HT-29 (cell line): ENCODE measurements at regions not wholly inside any gene's neighbourhood (a gene's known extent, or its start where the extent isn't known, plus 50 kb on each side); places are given as distances from the start of the nearest gene placed in this dataset.

ENCODE experiments used
- DNase-seq: peaks from one replicate; pipeline ENCODE4 v3.0.0-alpha.2; 2015; ENCODE audit warnings: low spot score
- small RNA-seq: library from RNA; depleted of rRNA; stranded (forward); fragments of <200 nt; gene quantifications from one replicate; pipeline ENCODE3, GENCODE V24; 2014

DNA sequence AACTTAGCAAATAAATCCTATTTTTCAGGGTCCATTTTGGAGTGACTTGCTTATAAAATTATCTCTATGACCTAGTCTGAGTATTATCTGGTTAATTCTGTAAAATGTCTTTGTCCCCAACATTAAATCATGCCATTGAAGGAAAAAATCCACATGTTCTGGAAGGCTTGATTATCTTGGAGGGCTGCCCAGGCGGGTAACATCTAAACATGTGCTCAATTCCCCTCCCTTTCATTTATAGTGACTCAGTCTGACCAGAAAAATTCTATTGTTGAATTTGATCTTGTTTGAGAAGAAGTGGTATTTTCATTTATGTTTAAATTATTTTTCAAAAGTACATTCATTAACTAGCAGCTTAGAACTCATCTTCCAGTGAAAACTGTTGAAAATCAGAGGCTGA is 55.4 kb upstream of the SLC10A7 start:
- DNase-seq, result no peak

DNA sequence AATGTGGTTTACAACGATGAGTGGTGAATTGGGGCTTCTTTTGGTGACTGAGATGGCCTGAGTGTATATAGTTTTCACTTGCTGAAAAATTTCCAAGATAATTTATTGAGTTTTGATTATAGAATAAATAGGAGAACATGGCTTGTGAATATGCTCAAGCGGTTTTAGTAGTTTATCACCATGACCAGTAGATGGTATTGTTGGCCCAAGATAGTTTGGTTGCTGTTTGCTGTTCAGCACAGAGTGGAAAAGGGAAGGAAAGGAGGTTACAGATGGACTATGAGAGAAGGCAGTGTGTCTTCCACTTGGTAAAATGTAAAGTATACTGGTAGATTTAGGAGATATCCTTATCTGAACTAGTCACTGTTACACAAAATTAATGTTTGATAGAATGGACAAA is 55.8 kb upstream of the POU4F2 start:
- peak; percentile 1 for DNase-seq

DNA sequence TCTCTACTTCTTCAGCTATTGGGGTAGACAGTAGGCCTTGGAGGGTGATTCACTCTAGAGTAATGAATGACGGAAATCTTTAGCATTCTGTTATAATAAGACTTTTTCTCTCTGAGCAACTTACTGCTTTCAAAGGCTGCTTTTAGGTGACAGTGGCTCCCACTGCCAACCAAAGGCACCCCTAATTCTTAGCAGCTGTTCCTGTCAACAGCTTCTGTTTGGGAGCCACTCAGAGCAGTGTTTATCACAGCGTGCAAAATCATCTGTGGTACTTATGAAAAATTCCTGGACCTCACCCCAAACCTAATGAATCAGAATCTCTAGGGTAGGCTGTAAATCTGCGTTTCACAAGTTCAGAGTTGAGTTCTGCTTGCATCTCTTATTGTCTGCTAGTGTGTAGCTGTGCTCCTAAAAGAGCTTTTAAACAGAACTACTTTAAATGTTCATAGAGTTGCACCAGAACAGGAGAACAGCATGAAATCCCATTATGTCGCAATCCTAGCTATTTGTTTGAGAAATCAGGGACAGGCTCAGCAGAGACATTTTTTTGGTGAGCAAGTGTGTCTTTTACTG is 52.8 kb upstream of the POU4F2 start:
- DNase-seq, result no peak

Small RNA genes lying in the stretch of these regions (small RNA-seq; reads per million reads assigned to genes)
- 1.8 reads per million, percentile 61 among the genes with 10 or more reads in this experiment for gene RNU1-44P
